H1 (cell line): ENCODE measurements at regions not wholly inside any gene's neighbourhood (a gene's known extent, or its start where the extent isn't known, plus 50 kb on each side); places are given as distances from the start of the nearest gene placed in this dataset.

Experiments used
- TF ChIP-seq, protein P1 (sequence below): fragments of 300-600 bp; sonication (generic); IDR thresholded peaks from 2 replicates; pipeline ENCODE4 v1.7.1; 2012; ENCODE audit warnings: low read length, moderate library complexity, mild to moderate bottlenecking, inconsistent platforms; ENCODE audit not compliant: insufficient replicate concordance

DNA sequence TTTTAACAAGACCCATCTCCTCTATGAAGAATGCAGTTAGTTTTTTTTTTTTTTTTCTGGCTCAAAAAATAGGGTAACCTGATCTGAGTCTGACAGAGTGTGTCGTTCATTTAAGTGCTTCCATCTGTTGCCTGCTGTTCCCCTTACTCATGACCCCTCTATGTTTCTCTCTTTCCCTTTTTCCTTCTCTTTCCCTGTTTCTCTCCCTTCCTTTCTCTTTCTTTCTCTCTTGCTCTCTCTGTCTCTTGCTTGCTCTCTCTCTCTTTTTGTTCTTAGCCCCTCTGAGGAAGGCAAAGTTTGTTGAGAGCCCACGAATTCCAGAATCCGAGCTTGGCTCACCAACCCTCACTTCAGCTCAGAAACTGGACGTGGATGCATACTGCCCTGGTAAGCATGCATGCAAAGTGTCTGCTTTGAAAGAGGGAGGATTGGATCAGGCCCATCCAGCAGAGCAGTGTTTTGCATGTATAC is 185.0 kb downstream of the TANC2 start (continued):
- TF ChIP-seq, protein P1, sequence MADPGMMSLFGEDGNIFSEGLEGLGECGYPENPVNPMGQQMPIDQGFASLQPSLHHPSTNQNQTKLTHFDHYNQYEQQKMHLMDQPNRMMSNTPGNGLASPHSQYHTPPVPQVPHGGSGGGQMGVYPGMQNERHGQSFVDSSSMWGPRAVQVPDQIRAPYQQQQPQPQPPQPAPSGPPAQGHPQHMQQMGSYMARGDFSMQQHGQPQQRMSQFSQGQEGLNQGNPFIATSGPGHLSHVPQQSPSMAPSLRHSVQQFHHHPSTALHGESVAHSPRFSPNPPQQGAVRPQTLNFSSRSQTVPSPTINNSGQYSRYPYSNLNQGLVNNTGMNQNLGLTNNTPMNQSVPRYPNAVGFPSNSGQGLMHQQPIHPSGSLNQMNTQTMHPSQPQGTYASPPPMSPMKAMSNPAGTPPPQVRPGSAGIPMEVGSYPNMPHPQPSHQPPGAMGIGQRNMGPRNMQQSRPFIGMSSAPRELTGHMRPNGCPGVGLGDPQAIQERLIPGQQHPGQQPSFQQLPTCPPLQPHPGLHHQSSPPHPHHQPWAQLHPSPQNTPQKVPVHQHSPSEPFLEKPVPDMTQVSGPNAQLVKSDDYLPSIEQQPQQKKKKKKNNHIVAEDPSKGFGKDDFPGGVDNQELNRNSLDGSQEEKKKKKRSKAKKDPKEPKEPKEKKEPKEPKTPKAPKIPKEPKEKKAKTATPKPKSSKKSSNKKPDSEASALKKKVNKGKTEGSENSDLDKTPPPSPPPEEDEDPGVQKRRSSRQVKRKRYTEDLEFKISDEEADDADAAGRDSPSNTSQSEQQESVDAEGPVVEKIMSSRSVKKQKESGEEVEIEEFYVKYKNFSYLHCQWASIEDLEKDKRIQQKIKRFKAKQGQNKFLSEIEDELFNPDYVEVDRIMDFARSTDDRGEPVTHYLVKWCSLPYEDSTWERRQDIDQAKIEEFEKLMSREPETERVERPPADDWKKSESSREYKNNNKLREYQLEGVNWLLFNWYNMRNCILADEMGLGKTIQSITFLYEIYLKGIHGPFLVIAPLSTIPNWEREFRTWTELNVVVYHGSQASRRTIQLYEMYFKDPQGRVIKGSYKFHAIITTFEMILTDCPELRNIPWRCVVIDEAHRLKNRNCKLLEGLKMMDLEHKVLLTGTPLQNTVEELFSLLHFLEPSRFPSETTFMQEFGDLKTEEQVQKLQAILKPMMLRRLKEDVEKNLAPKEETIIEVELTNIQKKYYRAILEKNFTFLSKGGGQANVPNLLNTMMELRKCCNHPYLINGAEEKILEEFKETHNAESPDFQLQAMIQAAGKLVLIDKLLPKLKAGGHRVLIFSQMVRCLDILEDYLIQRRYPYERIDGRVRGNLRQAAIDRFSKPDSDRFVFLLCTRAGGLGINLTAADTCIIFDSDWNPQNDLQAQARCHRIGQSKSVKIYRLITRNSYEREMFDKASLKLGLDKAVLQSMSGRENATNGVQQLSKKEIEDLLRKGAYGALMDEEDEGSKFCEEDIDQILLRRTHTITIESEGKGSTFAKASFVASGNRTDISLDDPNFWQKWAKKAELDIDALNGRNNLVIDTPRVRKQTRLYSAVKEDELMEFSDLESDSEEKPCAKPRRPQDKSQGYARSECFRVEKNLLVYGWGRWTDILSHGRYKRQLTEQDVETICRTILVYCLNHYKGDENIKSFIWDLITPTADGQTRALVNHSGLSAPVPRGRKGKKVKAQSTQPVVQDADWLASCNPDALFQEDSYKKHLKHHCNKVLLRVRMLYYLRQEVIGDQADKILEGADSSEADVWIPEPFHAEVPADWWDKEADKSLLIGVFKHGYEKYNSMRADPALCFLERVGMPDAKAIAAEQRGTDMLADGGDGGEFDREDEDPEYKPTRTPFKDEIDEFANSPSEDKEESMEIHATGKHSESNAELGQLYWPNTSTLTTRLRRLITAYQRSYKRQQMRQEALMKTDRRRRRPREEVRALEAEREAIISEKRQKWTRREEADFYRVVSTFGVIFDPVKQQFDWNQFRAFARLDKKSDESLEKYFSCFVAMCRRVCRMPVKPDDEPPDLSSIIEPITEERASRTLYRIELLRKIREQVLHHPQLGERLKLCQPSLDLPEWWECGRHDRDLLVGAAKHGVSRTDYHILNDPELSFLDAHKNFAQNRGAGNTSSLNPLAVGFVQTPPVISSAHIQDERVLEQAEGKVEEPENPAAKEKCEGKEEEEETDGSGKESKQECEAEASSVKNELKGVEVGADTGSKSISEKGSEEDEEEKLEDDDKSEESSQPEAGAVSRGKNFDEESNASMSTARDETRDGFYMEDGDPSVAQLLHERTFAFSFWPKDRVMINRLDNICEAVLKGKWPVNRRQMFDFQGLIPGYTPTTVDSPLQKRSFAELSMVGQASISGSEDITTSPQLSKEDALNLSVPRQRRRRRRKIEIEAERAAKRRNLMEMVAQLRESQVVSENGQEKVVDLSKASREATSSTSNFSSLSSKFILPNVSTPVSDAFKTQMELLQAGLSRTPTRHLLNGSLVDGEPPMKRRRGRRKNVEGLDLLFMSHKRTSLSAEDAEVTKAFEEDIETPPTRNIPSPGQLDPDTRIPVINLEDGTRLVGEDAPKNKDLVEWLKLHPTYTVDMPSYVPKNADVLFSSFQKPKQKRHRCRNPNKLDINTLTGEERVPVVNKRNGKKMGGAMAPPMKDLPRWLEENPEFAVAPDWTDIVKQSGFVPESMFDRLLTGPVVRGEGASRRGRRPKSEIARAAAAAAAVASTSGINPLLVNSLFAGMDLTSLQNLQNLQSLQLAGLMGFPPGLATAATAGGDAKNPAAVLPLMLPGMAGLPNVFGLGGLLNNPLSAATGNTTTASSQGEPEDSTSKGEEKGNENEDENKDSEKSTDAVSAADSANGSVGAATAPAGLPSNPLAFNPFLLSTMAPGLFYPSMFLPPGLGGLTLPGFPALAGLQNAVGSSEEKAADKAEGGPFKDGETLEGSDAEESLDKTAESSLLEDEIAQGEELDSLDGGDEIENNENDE, result no peak
